Endothelial cell of umbilical vein (primary cell): ENCODE measurements at regions not wholly inside any gene's neighbourhood (a gene's known extent, or its start where the extent isn't known, plus 50 kb on each side); places are given as distances from the start of the nearest gene placed in this dataset.

Source experiments
- BruUV-seq: library from RNA; stranded (reverse); fragments of 400-500 nt; replicated peaks from 2 replicates; lab custom pipeline; 2021; lab: Mats Ljungman, UMichigan
- CTCF ChIA-PET: fragments of 300-600, 350-600 bp; sonication (Branson Sonifier 250); formaldehyde crosslinking; loops from one replicate; lab custom pipeline; 2021; ENCODE audit warnings: antibody characterized with exemption, inconsistent platforms; lab: Charles Lee
- POLR2A ChIA-PET: fragments of 300-600, 350-600 bp; sonication (Branson Sonifier 250); formaldehyde crosslinking; loops from one replicate; lab custom pipeline; 2021; ENCODE audit warnings: antibody characterized with exemption, inconsistent platforms; lab: Charles Lee
- DNase-seq: peaks from one replicate; pipeline ENCODE4 v3.0.0-alpha.2; 2011; ENCODE audit warnings: low read depth, low spot score
- FAIRE-seq: peaks from 2 replicates; lab custom pipeline; 2011; peaks lifted over from hg19 to GRCh38; lab: Jason Lieb, UNC
- H2AFZ ChIP-seq: 2 replicates; pipeline ENCODE4 v1.6.0; 2012; ENCODE audit warnings: low read depth, low read length, control low read depth, inconsistent platforms
- H3K27ac ChIP-seq: 2 replicates; pipeline ENCODE4 v1.5.1; 2011; ENCODE audit warnings: low read depth, mild to moderate bottlenecking, control low read depth, low read length, moderate library complexity; ENCODE audit not compliant: insufficient read depth
- H3K27me3 ChIP-seq, 2 experiments: 2 replicates each; pipeline versions ENCODE4 v1.6.0 to v1.6.1; 2011; ENCODE audit warnings: low read length in 2 of 2, mixed read lengths in 1 of 2; ENCODE audit not compliant: control insufficient read depth in 2 of 2, insufficient read depth in 2 of 2
- H3K36me3 ChIP-seq, 2 experiments: 2 replicates in 1 of 2; 3 replicates in 1 of 2; pipeline ENCODE4 v1.5.1; 2011; ENCODE audit warnings: low read length in 2 of 2, mild to moderate bottlenecking in 1 of 2, moderate library complexity in 1 of 2; ENCODE audit not compliant: control insufficient read depth in 2 of 2, insufficient read depth in 2 of 2; ENCODE audit errors: extremely low read depth in 1 of 2
- H3K4me1 ChIP-seq: 3 replicates; pipeline ENCODE4 v1.5.1; 2011; ENCODE audit warnings: mild to moderate bottlenecking, low read length; ENCODE audit not compliant: control insufficient read depth, insufficient read depth; ENCODE audit errors: extremely low read depth
- H3K4me2 ChIP-seq: 2 replicates; pipeline ENCODE4 v1.6.1; 2011; ENCODE audit warnings: low read length, control low read depth, mixed read lengths; ENCODE audit not compliant: insufficient read depth
- H3K4me3 ChIP-seq, 3 experiments: fragments of 200-600 bp in 1 of 3; sonication (generic), shearing (Covaris generic) in 1 of 3; replicated peaks in 1 of 3; 2 replicates each; pipeline ENCODE4 v1.5.1; 2011 to 2016; ENCODE audit warnings: control low read depth in 3 of 3, low read length in 3 of 3, mild to moderate bottlenecking in 2 of 3, inconsistent platforms in 1 of 3, low read depth in 1 of 3, moderate library complexity in 1 of 3; ENCODE audit not compliant: insufficient read depth in 1 of 3
- H3K79me2 ChIP-seq: 2 replicates; pipeline ENCODE4 v1.6.0; 2012; ENCODE audit warnings: low read length, inconsistent platforms; ENCODE audit not compliant: control insufficient read depth, insufficient read depth
- H3K9ac ChIP-seq: replicated peaks from 2 replicates; pipeline ENCODE3; 2011; ENCODE audit warnings: low read length, control low read depth; ENCODE audit not compliant: insufficient read depth; ENCODE audit errors: extremely low read depth
- H3K9me1 ChIP-seq: replicated peaks from 3 replicates; pipeline ENCODE4 v1.6.0; 2011; ENCODE audit warnings: mild to moderate bottlenecking, low read length; ENCODE audit not compliant: control insufficient read depth, insufficient read depth; ENCODE audit errors: extremely low read depth
- H3K9me3 ChIP-seq: replicated peaks from 2 replicates; pipeline ENCODE4 v1.5.1; 2012; ENCODE audit warnings: low read length, inconsistent platforms; ENCODE audit not compliant: control insufficient read depth, insufficient read depth
- H4K20me1 ChIP-seq: replicated peaks from 2 replicates; pipeline ENCODE3; 2011; ENCODE audit warnings: mild to moderate bottlenecking, low read length; ENCODE audit not compliant: control insufficient read depth, insufficient read depth; ENCODE audit errors: extremely low read depth
- EZH2 ChIP-seq: IDR thresholded peaks from 2 replicates; pipeline ENCODE4 v1.6.1; 2012; ENCODE audit warnings: borderline replicate concordance, low read depth, mild to moderate bottlenecking, moderate library complexity, low read length, inconsistent platforms; ENCODE audit not compliant: severe bottlenecking
- FOS ChIP-seq: IDR thresholded peaks from 2 replicates; pipeline ENCODE4 v1.6.1; 2011; ENCODE audit warnings: mild to moderate bottlenecking, low read length, moderate library complexity, borderline replicate concordance; ENCODE audit not compliant: insufficient read depth
- GATA2 ChIP-seq: IDR thresholded peaks from 2 replicates; pipeline ENCODE4 v1.7.0; 2011; ENCODE audit warnings: low read depth, mild to moderate bottlenecking, moderate library complexity, mixed read lengths, low read length; ENCODE audit not compliant: insufficient read length, insufficient read depth
- JUN ChIP-seq: IDR thresholded peaks from 2 replicates; pipeline ENCODE4 v1.6.1; 2011; ENCODE audit warnings: borderline replicate concordance, low read depth; ENCODE audit not compliant: insufficient read length, insufficient read depth
- MAX ChIP-seq: IDR thresholded peaks from 2 replicates; pipeline ENCODE4 v1.6.1; 2011; ENCODE audit not compliant: insufficient read depth, insufficient read length
- MYC ChIP-seq: IDR thresholded peaks from one replicate; pipeline ENCODE4 v1.6.1; 2011; ENCODE audit warnings: mild to moderate bottlenecking, low read depth, low read length
- POLR2AphosphoS5 ChIP-seq: IDR thresholded peaks from 2 replicates; pipeline ENCODE4 v1.6.1; 2012; ENCODE audit warnings: low read depth, mild to moderate bottlenecking, control low read depth, low read length, moderate library complexity; ENCODE audit not compliant: insufficient read depth
- dilution Hi-C: fragments of 300-500 bp; cut with MboI; formaldehyde crosslinking; loops from one replicate; pipeline ENCODE4 v1.15.0; 2019; ENCODE audit warnings: low sequenced_read_pairs; ENCODE audit not compliant: extremely low pct_ligation_motif_present
- intact Hi-C: fragments of 100-400 bp; cut with micrococcal nuclease; formaldehyde crosslinking; loops from one replicate; pipeline ENCODE4 v1.10.0; 2022

GRCh38 chr4:131044368-131044767, 1948.4 kb downstream of the C4orf33 start:
- no peak overlapping the region for H3K9ac ChIP-seq
- H3K79me2 ChIP-seq: no peaks in the 10 kb centered on the region
- no peaks in the 10 kb centered on the region for H4K20me1 ChIP-seq
- POLR2A ChIA-PET: no interaction called here
- no TSS peak for BruUV-seq
- no peak for TF ChIP-seq FOS
- no peak overlapping the region for H3K4me2 ChIP-seq
- no peaks in the 10 kb centered on the region for H3K4me1 ChIP-seq
- no peaks in the 10 kb centered on the region for H3K27me3 ChIP-seq
- H3K27ac ChIP-seq: no peak overlapping the region
- no peaks in the 10 kb centered on the region for H3K9me1 ChIP-seq
- CTCF ChIA-PET: no interaction called here
- intact Hi-C loops: no loop called here
- no peak overlapping the region for H3K4me3 ChIP-seq
- H2AFZ ChIP-seq: no peak overlapping the region
- no peak for DNase-seq
- dilution Hi-C loops: no loop called here
- no peak for FAIRE-seq
- no peaks in the 10 kb centered on the region for H3K36me3 ChIP-seq
- no peaks in the 10 kb centered on the region for H3K9me3 ChIP-seq

GRCh38 chr4:131046821-131047220, 1950.9 kb downstream of the C4orf33 start:
- no peaks in the 10 kb centered on the region for H4K20me1 ChIP-seq
- no peaks in the 10 kb centered on the region for H3K27me3 ChIP-seq
- BruUV-seq: no TSS peak
- H3K79me2 ChIP-seq: no peaks in the 10 kb centered on the region
- H3K36me3 ChIP-seq: no peaks in the 10 kb centered on the region
- H3K4me1 ChIP-seq: no peaks in the 10 kb centered on the region
- no peak overlapping the region for H3K9ac ChIP-seq
- TF ChIP-seq JUN (no peak), EZH2 (no peak), MAX (no peak), MYC (no peak), POLR2AphosphoS5 (no peak), GATA2 (no peak), FOS (no peak)
- H3K4me2 ChIP-seq: no peak overlapping the region
- H3K9me1 ChIP-seq: no peaks in the 10 kb centered on the region
- H3K9me3 ChIP-seq: no peaks in the 10 kb centered on the region
- no peak for FAIRE-seq
- no peak for DNase-seq
- intact Hi-C loops: no loop called here
- H2AFZ ChIP-seq: no peak overlapping the region
- dilution Hi-C loops: no loop called here
- CTCF ChIA-PET: no interaction called here
- H3K4me3 ChIP-seq: no peak overlapping the region
- POLR2A ChIA-PET: no interaction called here
- no peak overlapping the region for H3K27ac ChIP-seq
